ENCODE measurements at regions not wholly inside any gene's neighbourhood (a gene's known extent, or its start where the extent isn't known, plus 50 kb on each side); places are given as distances from the start of the nearest gene placed in this dataset.
"Not testable (repeated sequence)": the region's sequence is repeated elsewhere in the genome, so short reads cannot be mapped to it uniquely, and the experiment has no call there.

- H3K27ac ChIP-seq, result no peak overlapping the region
- intact Hi-C loops (cut with DNase I), result no loop called here
- DNase-seq (no peak), FAIRE-seq (no peak), ATAC-seq (no peak)
- no peaks in the 10 kb centered on the region for H3K36me3 ChIP-seq
- TF ChIP-seq, protein P1, sequence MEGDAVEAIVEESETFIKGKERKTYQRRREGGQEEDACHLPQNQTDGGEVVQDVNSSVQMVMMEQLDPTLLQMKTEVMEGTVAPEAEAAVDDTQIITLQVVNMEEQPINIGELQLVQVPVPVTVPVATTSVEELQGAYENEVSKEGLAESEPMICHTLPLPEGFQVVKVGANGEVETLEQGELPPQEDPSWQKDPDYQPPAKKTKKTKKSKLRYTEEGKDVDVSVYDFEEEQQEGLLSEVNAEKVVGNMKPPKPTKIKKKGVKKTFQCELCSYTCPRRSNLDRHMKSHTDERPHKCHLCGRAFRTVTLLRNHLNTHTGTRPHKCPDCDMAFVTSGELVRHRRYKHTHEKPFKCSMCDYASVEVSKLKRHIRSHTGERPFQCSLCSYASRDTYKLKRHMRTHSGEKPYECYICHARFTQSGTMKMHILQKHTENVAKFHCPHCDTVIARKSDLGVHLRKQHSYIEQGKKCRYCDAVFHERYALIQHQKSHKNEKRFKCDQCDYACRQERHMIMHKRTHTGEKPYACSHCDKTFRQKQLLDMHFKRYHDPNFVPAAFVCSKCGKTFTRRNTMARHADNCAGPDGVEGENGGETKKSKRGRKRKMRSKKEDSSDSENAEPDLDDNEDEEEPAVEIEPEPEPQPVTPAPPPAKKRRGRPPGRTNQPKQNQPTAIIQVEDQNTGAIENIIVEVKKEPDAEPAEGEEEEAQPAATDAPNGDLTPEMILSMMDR (IDR thresholded peaks at IDR 0.05), result no peak
- 65 to 71% methylated on average over 2 of the region's 2 CpGs for WGBS, 2 donors
- H3K9me3 ChIP-seq, result no peaks in the 10 kb centered on the region
- H3K27me3 ChIP-seq, result no peaks in the 10 kb centered on the region
- no peaks in the 10 kb centered on the region for H3K4me1 ChIP-seq
- H3K4me3 ChIP-seq, result no peak overlapping the region
Measured at GRCh38 chr14:44396226-44396625, 110.9 kb downstream of the FSCB start.

DNA sequence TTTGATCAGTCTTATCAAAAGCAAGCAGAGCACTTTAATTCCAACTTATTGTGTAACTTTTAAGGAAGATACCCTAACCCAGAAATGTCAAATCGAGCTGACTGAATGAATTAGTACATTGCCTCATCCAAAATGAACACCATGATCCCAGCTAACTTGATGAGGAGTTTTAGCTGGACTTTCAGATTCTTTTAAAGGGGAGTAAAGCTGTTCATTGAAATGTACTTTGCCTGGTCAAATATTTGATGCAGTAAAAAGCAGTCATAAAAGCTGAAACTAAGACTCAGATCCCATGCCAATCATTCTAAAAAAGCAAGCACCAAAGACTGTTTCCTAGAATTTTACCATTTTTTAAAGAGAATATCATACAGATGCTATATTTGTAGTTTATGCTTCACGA, 114.1 kb downstream of the FSCB start:
- DNase-seq, result no peak
- H3K9me3 ChIP-seq, result no peaks in the 10 kb centered on the region
- H3K27me3 ChIP-seq, result no peaks in the 10 kb centered on the region
- TF ChIP-seq, protein P1 (IDR thresholded peaks at IDR 0.05), result no peak
- FAIRE-seq, result no peak
- no peaks in the 10 kb centered on the region for H3K4me1 ChIP-seq
- ATAC-seq, result no peak
- H3K36me3 ChIP-seq, result no peaks in the 10 kb centered on the region
- H3K4me3 ChIP-seq, result no peak overlapping the region
- H3K27ac ChIP-seq, result no peak overlapping the region
- 46 to 54% methylated on average over 2 of the region's 2 CpGs for WGBS, 2 donors
- intact Hi-C loops (cut with DNase I), result no loop called here

DNA sequence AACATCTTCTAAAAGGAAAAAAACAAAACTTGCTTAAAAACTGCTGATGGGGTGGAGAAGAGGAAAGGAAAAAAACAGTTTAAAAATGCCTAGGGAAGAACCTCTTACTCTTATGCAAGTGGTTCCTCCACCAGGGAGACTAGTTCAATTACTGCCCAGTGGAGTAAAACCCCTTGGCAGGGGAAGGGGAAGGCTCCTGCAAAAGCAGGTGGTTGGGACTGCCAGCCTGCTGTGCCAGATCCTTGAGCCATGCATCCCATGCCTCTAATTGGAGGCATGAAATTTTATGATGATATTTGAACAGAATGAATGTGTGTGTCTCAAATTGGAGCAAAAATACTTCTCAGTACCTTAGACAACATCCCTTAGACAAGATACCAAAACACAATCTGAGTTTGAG, 118.8 kb downstream of the FSCB start:
- Histone ChIP-seq H3K27me3 (no peaks in the 10 kb centered on the region), H3K4me3 (no peak overlapping the region), H3K9me3 (no peaks in the 10 kb centered on the region), H3K36me3 (no peaks in the 10 kb centered on the region), H3K4me1 (no peaks in the 10 kb centered on the region), H3K27ac (no peak overlapping the region)
- no peak for DNase-seq
- no peak for FAIRE-seq
- no peak for ATAC-seq
- intact Hi-C loops (cut with DNase I), result no loop called here
- TF ChIP-seq, protein P1 (IDR thresholded peaks at IDR 0.05), result no peak

DNA sequence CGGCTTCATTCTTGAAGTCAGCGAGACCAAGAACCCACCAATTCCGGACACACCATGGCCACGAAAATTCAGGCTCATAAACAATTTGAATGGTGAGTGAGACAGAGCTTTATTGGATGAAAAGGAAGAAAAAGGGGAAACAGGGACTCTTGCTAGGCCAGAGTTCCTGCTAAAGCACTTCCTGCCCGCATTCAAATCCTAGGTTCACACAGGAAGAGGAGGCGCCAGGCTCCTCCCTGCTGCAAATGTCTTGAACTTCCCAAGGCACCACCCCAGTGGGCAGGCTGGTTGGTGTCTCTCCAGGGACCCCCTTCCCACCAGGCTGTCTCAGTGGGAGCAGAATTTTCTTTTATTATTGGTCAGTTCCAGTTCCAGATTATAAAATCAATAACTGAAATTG, 121.2 kb downstream of the FSCB start:
- Histone ChIP-seq H3K4me3 (no peak overlapping the region), H3K9me3 (no peaks in the 10 kb centered on the region), H3K4me1 (no peaks in the 10 kb centered on the region), H3K36me3 (no peaks in the 10 kb centered on the region), H3K27me3 (no peaks in the 10 kb centered on the region), H3K27ac (no peak overlapping the region)
- intact Hi-C loops (cut with DNase I), result no loop called here
- FAIRE-seq, result no peak
- 78 to 82% methylated on average over 6 of the region's 6 CpGs for WGBS, 2 donors
- TF ChIP-seq, protein P1 (IDR thresholded peaks at IDR 0.05), result no peak
- DNase-seq, result no peak
- no peak for ATAC-seq

GRCh38 chr14:44385296-44385695, 121.8 kb downstream of the FSCB start:
- H3K27ac ChIP-seq; H3K4me3 ChIP-seq; intact Hi-C loops (cut with DNase I); H3K4me1 ChIP-seq; H3K36me3 ChIP-seq; H3K9me3 ChIP-seq; FAIRE-seq; ATAC-seq; H3K27me3 ChIP-seq: not testable (repeated sequence)
- DNase-seq, result peak in 1 of 6 donors; percentile 9
- 81 to 87% methylated on average over 6 of the region's 6 CpGs for WGBS, 2 donors

- DNase-seq, result peak in 3 of 6 donors; percentile 11 to 60 (median 39)
Measured at GRCh38 chr14:44384601-44385293, 122.3 kb downstream of the FSCB start.

More at GRCh38 chr14:44384601-44385293, 122.3 kb downstream of the FSCB start:
- intact Hi-C loops (cut with DNase I); H3K27me3 ChIP-seq; H3K27ac ChIP-seq; H3K36me3 ChIP-seq; ATAC-seq; H3K4me3 ChIP-seq; H3K4me1 ChIP-seq; H3K9me3 ChIP-seq; FAIRE-seq: not testable (repeated sequence)
- WGBS, 2 donors, result 91 to 95% methylated on average over 27 to 38 of the region's 38 CpGs

Measured in pancreas (tissue), 10 donors.